MM.1S (cell line): ENCODE measurements at regions not wholly inside any gene's neighbourhood (a gene's known extent, or its start where the extent isn't known, plus 50 kb on each side); places are given as distances from the start of the nearest gene placed in this dataset.

Experiments used
- DNase-seq: peaks from one replicate; pipeline ENCODE4 v3.0.0-alpha.2; 2015
- H2AFZ ChIP-seq: fragments of 300-600 bp; sonication (generic); 2 replicates; pipeline ENCODE4 v1.6.0; 2016; ENCODE audit warnings: antibody characterized with exemption, low read length
- H3F3A ChIP-seq: fragments of 300-600 bp; sonication (generic); 2 replicates; pipeline ENCODE4 v1.6.1; 2016; ENCODE audit warnings: mild to moderate bottlenecking, antibody characterized with exemption, low read length, moderate library complexity, mixed read lengths; ENCODE audit not compliant: insufficient read depth
- H3K27ac ChIP-seq: fragments of 300-600 bp; sonication (generic); 2 replicates; pipeline ENCODE4 v1.5.1; 2016; ENCODE audit warnings: mild to moderate bottlenecking, low read length
- H3K27me3 ChIP-seq: fragments of 300-600 bp; sonication (generic); replicated peaks from 2 replicates; pipeline ENCODE4 v1.6.0; 2016; ENCODE audit warnings: low read length; ENCODE audit not compliant: insufficient read depth
- H3K36me3 ChIP-seq: fragments of 300-600 bp; sonication (generic); replicated peaks from 2 replicates; pipeline ENCODE4 v1.6.1; 2016; ENCODE audit warnings: mild to moderate bottlenecking, low read length, mixed read lengths; ENCODE audit not compliant: insufficient read depth
- H3K4me1 ChIP-seq: fragments of 300-600 bp; sonication (generic); 2 replicates; pipeline ENCODE4 v1.6.1; 2016; ENCODE audit warnings: low read length, mixed read lengths
- H3K4me2 ChIP-seq: fragments of 300-600 bp; sonication (generic); 2 replicates; pipeline ENCODE4 v1.6.0; 2016; ENCODE audit warnings: low read depth, low read length
- H3K4me3 ChIP-seq: fragments of 300-600 bp; sonication (generic); 2 replicates; pipeline ENCODE4 v1.5.1; 2016; ENCODE audit warnings: low read length, mixed read lengths
- H3K79me2 ChIP-seq: fragments of 300-600 bp; sonication (generic); 2 replicates; pipeline ENCODE4 v1.6.1; 2016; ENCODE audit warnings: mixed run types, low read length, mixed read lengths
- H3K9ac ChIP-seq: fragments of 300-600 bp; sonication (generic); 2 replicates; pipeline ENCODE4 v1.6.1; 2016; ENCODE audit warnings: low read length, mixed read lengths
- H3K9me2 ChIP-seq: fragments of 300-600 bp; sonication (generic); replicated peaks from 2 replicates; pipeline ENCODE4 v1.6.1; 2016; ENCODE audit warnings: mild to moderate bottlenecking, low read length, mixed read lengths; ENCODE audit not compliant: insufficient read depth
- H3K9me3 ChIP-seq: fragments of 300-600 bp; sonication (generic); replicated peaks from 2 replicates; pipeline ENCODE4 v1.6.1; 2016; ENCODE audit warnings: mild to moderate bottlenecking, low read length, mixed read lengths; ENCODE audit not compliant: insufficient read depth
- H4K20me1 ChIP-seq: fragments of 300-600 bp; sonication (generic); 2 replicates; pipeline ENCODE4 v1.6.1; 2016; ENCODE audit warnings: mild to moderate bottlenecking, low read length, moderate library complexity, mixed read lengths; ENCODE audit not compliant: insufficient read depth
- CTCF ChIP-seq: fragments of 300-600 bp; sonication (generic); IDR thresholded peaks from 2 replicates; pipeline ENCODE4 v1.5.1; 2016; ENCODE audit warnings: antibody characterized with exemption, low read length, mixed read lengths
- EZH2 ChIP-seq: fragments of 300-600 bp; sonication (generic); optimal IDR thresholded peaks from 2 replicates; pipeline ENCODE3; 2017; ENCODE audit warnings: low read depth, mild to moderate bottlenecking, antibody characterized with exemption, low read length, mixed read lengths
- EZH2phosphoT487 ChIP-seq: fragments of 300-600 bp; sonication (generic); IDR thresholded peaks from 2 replicates; pipeline ENCODE4 v1.6.1; 2018; ENCODE audit warnings: antibody characterized with exemption, low read length

GRCh38 chr5:23089286-23089685 is 236.1 kb upstream of the CDH12 start:
- TF ChIP-seq CTCF (no peak), EZH2 (no peak), EZH2phosphoT487 (no peak)
- no peak overlapping the region for H2AFZ ChIP-seq

GRCh38 chr5:23084815-23085214 is 231.7 kb upstream of the CDH12 start:
- H3K27me3 ChIP-seq: no peaks in the 10 kb centered on the region
- H3F3A ChIP-seq: no peaks in the 10 kb centered on the region
- no peak overlapping the region for H3K9ac ChIP-seq
- H3K4me3 ChIP-seq: no peak overlapping the region
- TF ChIP-seq CTCF (no peak), EZH2 (no peak), EZH2phosphoT487 (no peak)
- DNase-seq: peak; percentile 78
- no peaks in the 10 kb centered on the region for H3K79me2 ChIP-seq
- H3K4me2 ChIP-seq: peak overlapping the region; percentile 3; the same call in 1 of the 2 replicates
- H3K4me1 ChIP-seq: peaks cover 5% of the 10 kb centered on the region; the same call in 1 of the 2 replicates
- no peak overlapping the region for H3K27ac ChIP-seq
- H3K36me3 ChIP-seq: no peaks in the 10 kb centered on the region
- no peaks in the 10 kb centered on the region for H3K9me2 ChIP-seq
- peak overlapping the region; percentile 42; the same call in 1 of the 2 replicates for H2AFZ ChIP-seq
- H4K20me1 ChIP-seq: no peaks in the 10 kb centered on the region
- H3K9me3 ChIP-seq: no peaks in the 10 kb centered on the region

More at GRCh38 chr5:23089286-23089685, 236.1 kb upstream of the CDH12 start:
- H3K36me3 ChIP-seq: no peaks in the 10 kb centered on the region
- H4K20me1 ChIP-seq: no peaks in the 10 kb centered on the region
- H3K4me1 ChIP-seq: peaks cover 5% of the 10 kb centered on the region; the same call in 1 of the 2 replicates
- H3K9me2 ChIP-seq: no peaks in the 10 kb centered on the region
- H3K9me3 ChIP-seq: no peaks in the 10 kb centered on the region
- no peak for DNase-seq
- H3K4me3 ChIP-seq: no peak overlapping the region
- H3K27me3 ChIP-seq: no peaks in the 10 kb centered on the region
- H3F3A ChIP-seq: no peaks in the 10 kb centered on the region
- no peaks in the 10 kb centered on the region for H3K79me2 ChIP-seq
- no peak overlapping the region for H3K4me2 ChIP-seq
- H3K9ac ChIP-seq: no peak overlapping the region
- no peak overlapping the region for H3K27ac ChIP-seq

- H3K9me2 ChIP-seq: no peaks in the 10 kb centered on the region
- H3K27ac ChIP-seq: no peak overlapping the region
- no peak overlapping the region; the same call in 1 of the 2 replicates for H3K4me2 ChIP-seq
- no peak overlapping the region for H2AFZ ChIP-seq
- DNase-seq: peak; percentile 34
- H4K20me1 ChIP-seq: no peaks in the 10 kb centered on the region
- H3K27me3 ChIP-seq: no peaks in the 10 kb centered on the region
- no peaks in the 10 kb centered on the region for H3K36me3 ChIP-seq
- no peaks in the 10 kb centered on the region for H3K79me2 ChIP-seq
- H3K9me3 ChIP-seq: no peaks in the 10 kb centered on the region
- no peaks in the 10 kb centered on the region for H3F3A ChIP-seq
- no peaks in the 10 kb centered on the region for H3K4me1 ChIP-seq
- H3K9ac ChIP-seq: no peak overlapping the region
- TF ChIP-seq EZH2: no peak
- TF ChIP-seq CTCF: no peak
- no peak for TF ChIP-seq EZH2phosphoT487
- H3K4me3 ChIP-seq: no peak overlapping the region
Observed at GRCh38 chr5:23072179-23072578, 219.0 kb upstream of the CDH12 start.
